ENCODE measurements at regions not wholly inside any gene's neighbourhood (a gene's known extent, or its start where the extent isn't known, plus 50 kb on each side); places are given as distances from the start of the nearest gene placed in this dataset.

DNA sequence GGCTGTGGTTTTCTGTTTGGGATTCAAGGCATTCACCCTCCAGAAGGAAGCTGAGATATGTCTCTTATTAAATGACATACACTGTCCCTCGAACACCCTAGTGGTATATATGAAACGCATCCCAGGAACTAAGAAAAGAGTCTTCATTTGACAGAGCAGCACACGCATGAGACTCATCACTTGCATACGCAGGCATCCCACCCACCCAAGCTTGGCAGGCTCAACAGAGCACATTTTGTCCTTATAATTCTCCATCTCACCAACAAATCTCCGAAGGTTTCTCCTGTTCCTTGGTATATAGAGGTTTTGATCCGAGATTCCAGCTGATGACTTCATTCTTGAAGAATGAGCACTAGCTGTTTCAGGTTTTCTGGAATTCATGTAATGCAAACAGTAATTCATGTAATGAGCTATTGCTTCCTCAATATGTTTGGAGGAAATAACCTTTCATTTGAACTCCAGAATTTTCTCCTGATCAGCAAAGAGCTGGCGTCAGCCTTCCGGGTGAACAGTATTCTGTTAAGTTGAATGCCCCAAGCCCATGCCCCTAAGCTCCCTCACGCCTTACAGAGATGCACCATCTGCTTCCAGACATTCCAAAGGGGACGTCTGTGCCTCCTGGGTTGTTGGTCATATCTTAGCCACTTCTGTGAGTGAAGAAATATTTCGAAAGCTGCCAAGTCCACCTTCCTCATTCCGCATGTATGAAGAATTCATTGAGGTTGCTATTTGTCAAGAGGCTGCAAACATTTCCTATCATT lies 66.0 kb upstream of the CDH4 start:
- no peak for TF ChIP-seq CTCF (IDR thresholded peaks at IDR 0.05; ENCODE audit: insufficient read depth, missing control alignments)
- no peak for DNase-seq (ENCODE audit: insufficient read length, low spot score)
- no peak for FAIRE-seq

- no peak for DNase-seq (ENCODE audit: insufficient read length, low spot score)
- FAIRE-seq, result no peak
- no peak for TF ChIP-seq CTCF (IDR thresholded peaks at IDR 0.05; ENCODE audit: insufficient read depth, missing control alignments)
Observed at GRCh38 chr20:61186771-61187472, 65.1 kb upstream of the CDH4 start.

DNA sequence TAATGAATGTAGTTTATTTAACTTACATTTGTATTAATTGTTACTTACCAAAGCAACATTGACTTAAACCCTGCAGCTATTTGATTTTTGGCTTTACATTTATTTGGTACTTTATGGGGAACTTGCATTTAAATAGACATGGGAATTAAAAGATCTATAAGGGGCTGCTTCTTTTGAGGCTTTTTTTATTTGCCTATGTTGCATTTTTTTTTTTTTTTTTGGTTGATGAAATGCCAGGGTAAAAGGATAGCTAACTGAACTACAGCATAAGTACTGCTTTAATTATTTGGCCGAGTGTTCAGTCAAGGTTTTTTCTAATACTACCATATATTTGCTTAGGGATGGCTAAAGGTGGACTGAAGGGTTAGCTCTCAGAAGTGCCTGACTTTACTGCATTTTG lies 62.5 kb upstream of the CDH4 start:
- FAIRE-seq (no peak), DNase-seq (ENCODE audit: insufficient read length, low spot score) (no peak)
- TF ChIP-seq CTCF (IDR thresholded peaks at IDR 0.05; ENCODE audit: insufficient read depth, missing control alignments), result no peak

DNA sequence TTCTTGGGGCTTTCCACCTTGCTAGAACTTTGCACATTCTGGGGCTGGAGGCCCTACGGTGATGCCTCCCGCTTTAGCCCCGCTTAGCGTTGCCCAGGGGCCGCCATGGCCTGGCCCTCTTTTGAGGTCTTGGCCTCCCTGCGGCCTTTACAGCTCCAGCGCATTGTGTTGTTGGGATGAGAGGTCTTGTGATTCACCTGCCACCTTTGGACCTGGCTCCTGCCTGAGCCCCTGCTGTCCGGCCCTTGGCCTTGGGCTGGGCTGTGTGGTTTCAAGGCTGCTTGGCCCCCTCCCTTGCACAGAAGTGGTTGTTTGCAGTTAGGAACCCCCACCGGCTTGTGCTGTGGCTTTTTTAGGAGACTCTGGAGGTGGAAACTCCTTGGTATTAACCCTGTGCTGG lies 61.0 kb upstream of the CDH4 start:
- DNase-seq (ENCODE audit: insufficient read length, low spot score) (no peak), FAIRE-seq (no peak)
- no peak for TF ChIP-seq CTCF (IDR thresholded peaks at IDR 0.05; ENCODE audit: insufficient read depth, missing control alignments)

- TF ChIP-seq CTCF (IDR thresholded peaks at IDR 0.05; ENCODE audit: insufficient read depth, missing control alignments), result no peak
- FAIRE-seq, result no peak
- no peak for DNase-seq (ENCODE audit: insufficient read length, low spot score)
Observed at GRCh38 chr20:61192337-61192950, 59.6 kb upstream of the CDH4 start.

GRCh38 chr20:61193164-61193563 lies 58.9 kb upstream of the CDH4 start:
- no peak for TF ChIP-seq CTCF (IDR thresholded peaks at IDR 0.05; ENCODE audit: insufficient read depth, missing control alignments)
- no peak for DNase-seq (ENCODE audit: insufficient read length, low spot score)
- no peak for FAIRE-seq

All from D721Med (cell line).